HG03039 (cell line): ENCODE measurements at regions not wholly inside any gene's neighbourhood (a gene's known extent, or its start where the extent isn't known, plus 50 kb on each side); places are given as distances from the start of the nearest gene placed in this dataset.
"Not testable (repeated sequence)": the region's sequence is repeated elsewhere in the genome, so short reads cannot be mapped to it uniquely, and the experiment has no call there.

Experiments used
- ATAC-seq: cut with Tn5 transposase; IDR thresholded peaks from one replicate; pipeline ENCODE4 v1.9.1; 2021; ENCODE audit warnings: mild to moderate bottlenecking, moderate library complexity; ENCODE audit not compliant: unreplicated experiment

- ATAC-seq, result no peak
These were observed 82.2 kb upstream of the GRK3 start for GRCh38 chr22:25482091-25482760.

DNA sequence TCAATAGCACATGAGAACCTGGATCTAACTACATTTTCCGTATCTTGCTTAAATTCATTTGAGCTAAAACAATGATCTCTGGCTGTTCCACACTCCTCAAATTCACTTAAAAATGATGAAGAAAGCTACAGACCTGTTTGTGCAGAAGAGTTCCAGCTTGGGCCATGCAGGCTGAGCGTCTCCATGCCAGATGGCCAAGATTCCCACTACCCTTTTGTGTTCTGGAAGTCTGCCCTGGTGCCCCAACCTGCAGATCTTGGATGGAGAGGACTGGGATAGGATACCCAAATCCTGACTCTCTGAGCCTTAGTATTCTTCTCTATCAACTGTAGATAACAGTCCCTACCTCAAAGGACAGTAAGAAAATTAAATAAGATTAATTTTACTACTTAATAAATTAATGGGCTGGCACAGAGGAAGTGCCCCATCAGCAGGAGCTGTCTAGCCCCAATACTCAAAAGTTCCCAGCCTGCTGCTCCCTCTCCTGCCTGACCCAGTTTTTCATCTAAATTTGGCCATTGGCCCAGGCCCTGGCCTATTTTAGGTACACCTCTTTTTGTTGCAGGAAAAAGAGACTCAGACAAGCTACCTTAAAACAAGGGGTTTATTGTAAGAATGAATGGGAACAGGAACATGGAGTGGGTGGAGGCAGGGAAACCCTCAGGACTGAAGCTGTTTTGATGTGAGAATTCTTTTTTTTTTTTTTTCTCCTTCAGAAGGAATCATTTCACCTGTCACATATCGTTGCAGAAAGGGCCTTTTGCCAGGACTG lies 81.4 kb upstream of the GRK3 start:
- no peak for ATAC-seq

- no peak for ATAC-seq
These were observed 80.5 kb upstream of the GRK3 start for GRCh38 chr22:25483931-25484330.

- ATAC-seq, result no peak
These were observed 79.8 kb upstream of the GRK3 start for GRCh38 chr22:25484521-25485315.

DNA sequence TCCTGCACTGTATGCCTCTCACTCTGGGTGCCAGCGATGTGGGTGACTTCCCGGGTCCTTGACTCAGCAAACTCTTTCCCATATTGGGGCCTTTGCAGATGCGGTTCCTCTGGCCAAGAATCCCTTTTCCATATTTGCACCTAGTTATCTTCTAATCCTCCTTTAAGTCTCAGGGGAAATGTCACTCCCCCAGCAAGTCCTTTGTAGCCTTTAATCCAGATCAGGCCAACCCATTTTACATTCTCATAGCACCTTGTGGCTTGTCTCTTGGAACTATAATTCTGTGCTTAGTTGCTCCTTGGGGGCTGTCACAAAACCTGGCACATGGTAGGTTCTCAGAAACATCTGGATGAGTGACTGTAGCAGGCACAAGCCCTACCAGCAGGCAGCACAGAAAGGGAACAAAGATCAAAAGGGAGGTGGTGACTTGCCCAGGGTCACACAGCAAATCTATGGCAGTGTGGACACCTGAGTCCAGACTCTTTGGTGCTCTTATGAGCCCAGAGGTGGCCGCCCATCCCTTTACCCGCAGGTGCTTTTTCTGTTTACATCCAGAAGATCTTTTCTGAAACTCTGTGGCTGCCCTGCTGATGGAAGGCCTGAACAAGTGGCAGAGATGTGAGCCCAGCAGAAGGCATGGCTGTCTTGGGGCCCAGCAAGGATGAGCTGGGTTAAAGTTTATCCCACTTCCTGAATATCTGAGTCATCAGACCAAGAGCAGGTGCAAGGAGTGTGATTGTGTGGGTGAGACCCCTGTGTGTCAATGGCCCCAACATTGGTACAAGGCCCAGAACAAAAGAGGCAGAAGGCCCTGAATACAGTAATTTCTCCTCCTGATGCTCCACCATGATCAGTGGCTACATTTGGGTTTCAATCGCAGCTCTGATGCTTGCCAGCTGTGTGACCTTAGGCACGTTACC lies 78.6 kb upstream of the GRK3 start:
- no peak for ATAC-seq

GRCh38 chr22:25487508-25487907 lies 77.0 kb upstream of the GRK3 start:
- ATAC-seq, result no peak

DNA sequence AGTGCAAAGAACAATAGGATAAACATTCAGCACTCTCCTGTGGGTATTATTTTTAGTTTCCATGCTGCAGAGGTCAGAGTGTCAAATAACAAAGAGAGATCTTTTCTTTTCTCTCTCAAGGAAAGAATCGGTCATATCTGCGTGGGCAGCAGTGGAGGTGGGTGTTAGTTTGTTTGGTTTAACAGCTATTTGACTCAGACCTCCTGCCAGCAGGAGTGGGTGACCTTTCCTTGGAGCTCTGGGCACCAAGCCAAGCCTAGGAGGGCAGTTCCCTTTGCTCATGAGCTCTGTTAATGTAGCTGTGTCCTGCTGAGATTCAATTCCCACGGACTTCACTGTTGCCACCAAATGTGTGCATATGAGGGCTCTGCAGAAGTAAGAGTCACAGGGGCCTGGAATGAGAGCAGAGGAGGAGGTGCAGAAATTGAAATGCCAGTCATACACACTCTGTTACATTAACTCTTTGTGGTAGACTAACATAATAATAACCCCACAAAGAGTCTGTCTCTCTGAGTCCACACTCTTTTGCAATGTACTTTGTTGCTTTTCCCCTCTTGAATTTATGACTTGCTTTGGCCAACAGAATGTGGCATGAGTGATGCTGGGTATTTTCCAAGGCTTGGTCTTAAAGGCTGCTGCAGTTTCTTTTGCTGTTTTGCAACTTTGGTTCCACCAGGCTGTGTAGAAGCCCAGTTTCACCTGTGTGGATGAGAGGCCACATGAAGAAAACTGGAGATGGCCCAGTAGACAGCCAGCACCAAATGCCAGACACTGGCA lies 76.0 kb upstream of the GRK3 start:
- ATAC-seq, result no peak

DNA sequence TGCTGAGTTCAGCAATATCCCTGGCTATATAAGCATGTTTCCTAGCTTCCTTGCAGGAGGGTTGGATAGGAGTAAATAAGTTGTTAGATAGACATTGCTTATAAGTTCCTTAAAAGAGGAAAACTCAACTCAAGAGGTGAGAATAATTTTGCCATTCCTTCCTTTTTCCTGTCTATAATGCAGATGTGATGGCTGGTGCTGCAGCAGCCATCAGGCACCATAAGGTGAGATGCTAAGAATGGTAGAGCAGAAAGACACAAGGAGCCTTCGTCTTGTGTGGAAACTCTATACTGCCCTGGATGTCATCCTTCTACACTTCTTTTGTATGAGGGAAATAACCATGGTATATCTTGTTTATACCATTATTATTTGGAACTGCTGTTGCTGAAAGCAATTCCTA lies 74.5 kb upstream of the GRK3 start:
- ATAC-seq, result no peak

DNA sequence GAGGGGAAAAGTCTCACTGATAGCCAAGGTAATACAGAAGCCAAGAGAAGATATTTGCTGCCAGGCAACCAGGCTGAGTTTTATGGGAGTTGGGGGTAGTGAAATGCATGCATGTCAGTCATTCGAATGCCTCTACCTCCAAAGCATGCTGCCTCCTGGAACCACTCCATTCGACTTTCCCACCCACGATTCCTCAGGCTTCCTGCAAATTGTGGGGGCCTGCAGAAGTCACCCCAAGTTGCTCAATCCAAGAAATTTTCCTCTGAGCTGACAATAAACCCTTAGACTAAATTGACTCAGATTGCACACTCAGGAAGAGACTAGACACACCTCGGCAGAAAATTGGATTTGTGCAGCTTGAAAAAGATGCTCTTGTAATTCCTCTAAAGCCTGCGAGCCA lies 73.6 kb upstream of the GRK3 start:
- no peak for ATAC-seq

GRCh38 chr22:25492162-25492561 lies 72.3 kb upstream of the GRK3 start:
- no peak for ATAC-seq

GRCh38 chr22:25492841-25493734 lies 71.4 kb upstream of the GRK3 start:
- ATAC-seq, result no peak

DNA sequence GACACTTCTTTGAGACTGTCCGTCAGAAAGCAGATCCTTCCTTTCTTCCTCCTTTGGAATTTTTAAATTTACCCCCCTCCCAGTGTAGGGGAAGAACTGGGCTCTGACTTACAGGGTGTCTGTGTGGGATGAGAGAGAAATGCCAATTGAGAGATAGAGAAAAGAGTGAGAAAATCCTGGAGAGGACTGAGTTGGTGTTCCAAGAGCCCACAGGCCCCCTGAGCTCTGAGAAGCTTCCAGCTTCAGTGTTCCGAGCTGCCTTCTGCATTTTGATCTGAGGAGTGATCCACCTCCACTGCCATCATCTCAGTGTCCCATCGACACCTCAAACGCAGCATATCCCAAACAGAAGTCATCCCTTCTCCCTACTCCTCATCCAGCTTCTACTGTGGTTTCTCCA lies 70.7 kb upstream of the GRK3 start:
- ATAC-seq, result no peak

- no peak for ATAC-seq
These were observed 69.7 kb upstream of the GRK3 start for GRCh38 chr22:25494774-25495173.

- no peak for ATAC-seq
These were observed 69.2 kb upstream of the GRK3 start for GRCh38 chr22:25495285-25495684.

GRCh38 chr22:25496396-25497064 lies 67.9 kb upstream of the GRK3 start:
- ATAC-seq, result no peak

- no peak for ATAC-seq
These were observed 67.3 kb upstream of the GRK3 start for GRCh38 chr22:25497181-25497641.

GRCh38 chr22:25497716-25498115 lies 66.8 kb upstream of the GRK3 start:
- no peak for ATAC-seq

GRCh38 chr22:25500671-25501070 lies 63.8 kb upstream of the GRK3 start:
- not testable (repeated sequence) for ATAC-seq
